Ovary (tissue), 7 donors: ENCODE measurements at regions not wholly inside any gene's neighbourhood (a gene's known extent, or its start where the extent isn't known, plus 50 kb on each side); places are given as distances from the start of the nearest gene placed in this dataset.

Experiments
- DNase-seq, 5 donors: peaks; one replicate each; pipeline ENCODE4 v3.0.0-alpha.2; 2019 to 2020
- H3K27ac ChIP-seq, 2 donors: fragments of 200-600 bp; one replicate each; pipeline versions ENCODE4 v1.5.1 to v1.8.0; 2019 to 2022
- H3K27me3 ChIP-seq: fragments of 200-600 bp; one replicate; pipeline ENCODE4 v1.8.0; 2022
- H3K36me3 ChIP-seq: fragments of 200-600 bp; sonication (generic); one replicate; pipeline ENCODE4 v1.5.1; 2019
- H3K4me1 ChIP-seq: one replicate; pipeline ENCODE4 v1.8.1; 2013; ENCODE audit warnings: mild to moderate bottlenecking, moderate library complexity; ENCODE audit not compliant: insufficient read depth
- H3K4me3 ChIP-seq: fragments of 200-600 bp; sonication (generic); one replicate; pipeline ENCODE4 v1.5.1; 2017
- H3K9me3 ChIP-seq, 2 donors: fragments of 200-600 bp in 1 of 2; sonication (generic) in 1 of 2; one replicate each; pipeline versions ENCODE4 v1.5.1 to v1.8.1; 2013 to 2019; ENCODE audit warnings: mild to moderate bottlenecking in 1 of 2, moderate library complexity in 1 of 2
- EP300 ChIP-seq: sonication (generic); formaldehyde crosslinking; IDR thresholded peaks from one replicate; pipeline ENCODE4 v1.6.1; 2017; ENCODE audit warnings: antibody characterized with exemption
- POLR2A ChIP-seq: fragments of 450-650 bp; IDR thresholded peaks from one replicate; pipeline ENCODE4 v1.6.1; 2017; ENCODE audit warnings: antibody characterized with exemption, mild to moderate bottlenecking, moderate library complexity
- WGBS, 3 donors: extraction: QIAGEN DNeasy Blood & Tissue Kit in 1 of 3; methylation state at CpG; one replicate each; pipeline versions ENCODE4 v1.1.5 to v1.1.7; 2013 to 2017; 5-methylcytosine and 5-hydroxymethylcytosine counted together
- intact Hi-C, 4 donors: fragments of 100-400 bp; cut with DNase I; formaldehyde crosslinking; loops; one replicate each; pipeline versions ENCODE4 v1.11.0 to v1.15.1; 2022 to 2023
- TF ChIP-seq, protein P1 (sequence below), 3 donors: fragments of 450-650 bp in 2 of 3; fragments of 200-600 bp in 1 of 3; IDR thresholded peaks; one replicate each; pipeline versions ENCODE4 v1.5.1 to v1.8.0; 2016 to 2022; ENCODE audit warnings: antibody characterized with exemption in 3 of 3, mild to moderate bottlenecking in 1 of 3
- donor health status: DM: no; HTN: no; CAD: no; lungs with moderate emphysema.
- donor health status: DM: no; HTN: no; CAD: no.
- donor health status: Bipolar disorder and iron deficiency.
- donor health status: DM: no; HTN: no; CAD: no.
- donor health status: DM: yes; HTN: yes; CAD: no.

- no peak for DNase-seq
- Histone ChIP-seq H3K27me3 (no peaks in the 10 kb centered on the region), H3K4me1 (no peaks in the 10 kb centered on the region), H3K36me3 (no peaks in the 10 kb centered on the region), H3K9me3 (no peaks in the 10 kb centered on the region), H3K27ac (no peak overlapping the region), H3K4me3 (no peak overlapping the region)
- 79 to 85% (median 83%) methylated on average over 3 of the region's 3 CpGs for WGBS, 3 donors
- TF ChIP-seq EP300, result no peak
- no peak for TF ChIP-seq POLR2A
- TF ChIP-seq, protein P1, sequence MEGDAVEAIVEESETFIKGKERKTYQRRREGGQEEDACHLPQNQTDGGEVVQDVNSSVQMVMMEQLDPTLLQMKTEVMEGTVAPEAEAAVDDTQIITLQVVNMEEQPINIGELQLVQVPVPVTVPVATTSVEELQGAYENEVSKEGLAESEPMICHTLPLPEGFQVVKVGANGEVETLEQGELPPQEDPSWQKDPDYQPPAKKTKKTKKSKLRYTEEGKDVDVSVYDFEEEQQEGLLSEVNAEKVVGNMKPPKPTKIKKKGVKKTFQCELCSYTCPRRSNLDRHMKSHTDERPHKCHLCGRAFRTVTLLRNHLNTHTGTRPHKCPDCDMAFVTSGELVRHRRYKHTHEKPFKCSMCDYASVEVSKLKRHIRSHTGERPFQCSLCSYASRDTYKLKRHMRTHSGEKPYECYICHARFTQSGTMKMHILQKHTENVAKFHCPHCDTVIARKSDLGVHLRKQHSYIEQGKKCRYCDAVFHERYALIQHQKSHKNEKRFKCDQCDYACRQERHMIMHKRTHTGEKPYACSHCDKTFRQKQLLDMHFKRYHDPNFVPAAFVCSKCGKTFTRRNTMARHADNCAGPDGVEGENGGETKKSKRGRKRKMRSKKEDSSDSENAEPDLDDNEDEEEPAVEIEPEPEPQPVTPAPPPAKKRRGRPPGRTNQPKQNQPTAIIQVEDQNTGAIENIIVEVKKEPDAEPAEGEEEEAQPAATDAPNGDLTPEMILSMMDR (IDR thresholded peaks at IDR 0.05), result no peak
- intact Hi-C loops, result no loop called here
These were observed 50.9 kb upstream of the HSPB3 start for GRCh38 chr5:54404568-54404967.

DNA sequence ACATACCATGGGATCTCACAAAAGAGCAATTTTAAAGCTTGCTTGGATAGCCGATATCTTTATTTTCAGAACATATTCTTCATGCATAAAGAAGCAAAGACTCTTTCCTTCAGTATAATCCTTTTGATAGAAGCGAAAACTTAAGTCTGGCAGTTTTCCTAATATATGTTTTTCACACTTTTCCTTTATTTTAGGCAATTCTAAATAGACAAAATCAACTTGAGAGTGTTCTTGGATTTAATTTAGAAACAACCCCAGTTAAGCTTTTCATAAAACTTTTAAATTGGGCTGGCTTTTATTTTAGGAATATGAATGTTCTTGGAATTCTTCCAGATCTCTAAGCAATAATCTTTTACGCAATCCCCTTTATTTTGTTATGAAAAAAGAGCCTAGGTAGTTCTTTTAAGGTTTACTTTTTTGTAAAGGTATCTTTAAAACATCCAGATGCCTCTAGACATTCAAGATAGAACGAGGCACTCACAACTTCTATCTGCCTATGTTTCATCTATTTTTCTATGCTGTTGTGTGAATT lies 51.5 kb upstream of the HSPB3 start:
- H3K27ac ChIP-seq, result no peak overlapping the region
- no peak for DNase-seq
- no peak for TF ChIP-seq EP300
- TF ChIP-seq, protein P1 (IDR thresholded peaks at IDR 0.05), result no peak
- TF ChIP-seq POLR2A, result no peak
- H3K4me3 ChIP-seq, result no peak overlapping the region
- intact Hi-C loops, result no loop called here
- no peaks in the 10 kb centered on the region for H3K36me3 ChIP-seq
- H3K27me3 ChIP-seq, result no peaks in the 10 kb centered on the region
- H3K9me3 ChIP-seq, result no peaks in the 10 kb centered on the region
- WGBS, 3 donors, result 55 to 65% (median 56%) methylated on average over 4 of the region's 4 CpGs
- no peaks in the 10 kb centered on the region for H3K4me1 ChIP-seq

DNA sequence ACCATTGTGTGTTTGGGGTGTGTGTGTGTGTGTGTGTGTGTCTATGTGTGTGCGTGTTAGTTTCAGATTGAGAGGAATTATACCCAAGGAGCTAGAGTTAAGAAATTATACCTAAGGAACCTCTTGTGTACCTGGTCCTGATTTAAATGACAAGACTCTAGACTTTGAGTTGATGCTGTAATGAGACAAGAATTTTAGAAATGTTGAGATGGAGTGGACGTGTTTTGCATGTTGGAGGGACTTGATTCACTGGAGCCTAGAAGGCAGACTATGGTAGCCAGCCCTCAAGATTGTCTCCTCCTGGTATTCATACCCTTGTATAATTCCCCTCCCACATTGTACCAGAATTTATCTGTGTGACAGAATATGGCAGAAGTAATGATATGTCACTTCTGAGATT lies 52.4 kb upstream of the HSPB3 start:
- H3K4me3 ChIP-seq, result no peak overlapping the region
- no peaks in the 10 kb centered on the region for H3K4me1 ChIP-seq
- no peak for DNase-seq
- 92 to 97% (median 94%) methylated on average over 2 of the region's 2 CpGs for WGBS, 3 donors
- H3K9me3 ChIP-seq, result no peaks in the 10 kb centered on the region
- H3K27me3 ChIP-seq, result no peaks in the 10 kb centered on the region
- no peak overlapping the region for H3K27ac ChIP-seq
- H3K36me3 ChIP-seq, result no peaks in the 10 kb centered on the region
- intact Hi-C loops, result no loop called here
- TF ChIP-seq, protein P1 (IDR thresholded peaks at IDR 0.05), result no peak
- TF ChIP-seq POLR2A, result no peak
- TF ChIP-seq EP300, result no peak

GRCh38 chr5:54401515-54401914 lies 54.0 kb upstream of the HSPB3 start:
- H3K4me3 ChIP-seq, result no peak overlapping the region
- H3K4me1 ChIP-seq, result no peaks in the 10 kb centered on the region
- DNase-seq, result no peak
- no peaks in the 10 kb centered on the region for H3K27me3 ChIP-seq
- H3K36me3 ChIP-seq, result no peaks in the 10 kb centered on the region
- no peaks in the 10 kb centered on the region for H3K9me3 ChIP-seq
- no peak overlapping the region for H3K27ac ChIP-seq
- WGBS, 3 donors, result 38 to 47% (median 45%) methylated on average over 2 of the region's 2 CpGs
- TF ChIP-seq, protein P1 (IDR thresholded peaks at IDR 0.05), result no peak
- TF ChIP-seq POLR2A, result no peak
- no peak for TF ChIP-seq EP300
- intact Hi-C loops, result no loop called here
